GM12878 (cell line): ENCODE measurements at regions not wholly inside any gene's neighbourhood (a gene's known extent, or its start where the extent isn't known, plus 50 kb on each side); places are given as distances from the start of the nearest gene placed in this dataset.

Experiments used
- ATAC-seq: fragments of 200-7000 bp; cut with Tn5 transposase; 3 replicates; pipeline ENCODE4 v1.9.1; 2020; ENCODE audit warnings: mild to moderate bottlenecking, moderate library complexity
- BruUV-seq: library from RNA; stranded (reverse); fragments of 400-500 nt; replicated peaks from 2 replicates; lab custom pipeline; 2021; lab: Mats Ljungman, UMichigan
- CTCF ChIA-PET: fragments of 300-600 bp; sonication (Branson Sonifier 250); formaldehyde crosslinking; extraction: SDS; loops from one replicate; lab custom pipeline; 2021; ENCODE audit warnings: inconsistent platforms; lab: Yijun Ruan, JAX
- POLR2A ChIA-PET: fragments of 350-600 bp; formaldehyde crosslinking; extraction: SDS; loops from one replicate; lab custom pipeline; 2021; ENCODE audit warnings: inconsistent platforms; lab: Charles Lee
- RAD21 ChIA-PET: fragments of 300-600 bp; sonication (Branson Sonifier 250); formaldehyde crosslinking; loops from one replicate; lab custom pipeline; 2023; ENCODE audit warnings: antibody characterized with exemption; ENCODE audit not compliant: unreplicated experiment; lab: Charles Lee
- SMC1A ChIA-PET: fragments of 300-600 bp; sonication (Branson Sonifier 250); formaldehyde crosslinking; loops from one replicate; lab custom pipeline; 2023; ENCODE audit not compliant: unreplicated experiment, uncharacterized antibody; lab: Charles Lee
- DNase-seq: peaks from one replicate; pipeline ENCODE4 v3.0.0-alpha.2; 2011; ENCODE audit warnings: low read depth, low spot score
- FAIRE-seq: peaks from 3 replicates; lab custom pipeline; 2011; peaks lifted over from hg19 to GRCh38; lab: Jason Lieb, UNC
- H2AFZ ChIP-seq: 2 replicates; pipeline ENCODE4 v1.6.0; 2011; ENCODE audit warnings: low read depth, low read length, control low read depth; ENCODE audit not compliant: control insufficient read depth
- H3K27ac ChIP-seq: 2 replicates; pipeline ENCODE4 v1.5.1; 2011; ENCODE audit warnings: control low read depth; ENCODE audit not compliant: control insufficient read depth, insufficient read depth
- H3K27me3 ChIP-seq, 2 experiments: replicated peaks in 1 of 2; 2 replicates each; pipeline versions ENCODE4 v1.6.0 to v1.6.1; 2011; ENCODE audit warnings: low read length in 1 of 2; ENCODE audit not compliant: control insufficient read depth in 2 of 2, insufficient read depth in 2 of 2
- H3K36me3 ChIP-seq, 2 experiments: 2 replicates each; pipeline ENCODE4 v1.5.1; 2011; ENCODE audit warnings: low read length in 1 of 2; ENCODE audit not compliant: control insufficient read depth in 2 of 2, insufficient read depth in 2 of 2
- H3K4me1 ChIP-seq: 2 replicates; pipeline ENCODE4 v1.6.1; 2011; ENCODE audit warnings: mild to moderate bottlenecking, low read length, moderate library complexity, mixed read lengths; ENCODE audit not compliant: control insufficient read depth, insufficient read depth
- H3K4me2 ChIP-seq: 2 replicates; pipeline ENCODE4 v1.6.0; 2011; ENCODE audit warnings: control low read depth; ENCODE audit not compliant: control insufficient read depth, insufficient read depth
- H3K4me3 ChIP-seq: fragments of 200-600 bp; sonication (generic); 2 replicates; pipeline ENCODE4 v1.5.1; 2016
- H3K79me2 ChIP-seq: 2 replicates; pipeline ENCODE4 v1.6.0; 2011; ENCODE audit warnings: low read length; ENCODE audit not compliant: control insufficient read depth, insufficient read depth
- H3K9ac ChIP-seq: 2 replicates; pipeline ENCODE4 v1.8.0; 2011; ENCODE audit warnings: low read length, control low read depth, mixed read lengths; ENCODE audit not compliant: control insufficient read depth, insufficient read depth
- H3K9me3 ChIP-seq: replicated peaks from 3 replicates; pipeline ENCODE4 v1.5.1; 2011; ENCODE audit warnings: mild to moderate bottlenecking, low read length; ENCODE audit not compliant: control insufficient read depth, insufficient read depth
- H4K20me1 ChIP-seq: 2 replicates; pipeline ENCODE4 v1.6.0; 2011; ENCODE audit not compliant: control insufficient read depth, insufficient read depth
- CREB1 ChIP-seq: IDR thresholded peaks from 2 replicates; pipeline ENCODE4 v1.6.1; 2012; ENCODE audit warnings: low read depth, mild to moderate bottlenecking, inconsistent platforms
- CTCF ChIP-seq, 3 experiments: IDR thresholded peaks in 2 of 3; conservative IDR thresholded peaks in 1 of 3; 2 replicates each; pipeline ENCODE4 v1.5.1; 2011; ENCODE audit warnings: low read depth in 3 of 3, low read length in 3 of 3, mild to moderate bottlenecking in 3 of 3, control low read depth in 2 of 3, moderate library complexity in 2 of 3, inconsistent platforms in 1 of 3, mixed read lengths in 1 of 3; ENCODE audit not compliant: control insufficient read depth in 2 of 3, insufficient read depth in 1 of 3; ENCODE audit errors: extremely low read depth in 1 of 3
- IRF4 ChIP-seq: IDR thresholded peaks from 2 replicates; pipeline ENCODE4 v1.6.1; 2011; ENCODE audit warnings: low read depth, low read length
- NFYB ChIP-seq: IDR thresholded peaks from 2 replicates; pipeline ENCODE4 v1.6.1; 2011; ENCODE audit warnings: low read depth, mild to moderate bottlenecking, low read length, improper control_type of control experiment, moderate library complexity; ENCODE audit not compliant: insufficient read depth
- SMC3 ChIP-seq: IDR thresholded peaks from 2 replicates; pipeline ENCODE4 v1.6.1; 2011; ENCODE audit warnings: low read length, improper control_type of control experiment, borderline replicate concordance
- WGBS: methylation state at CpG from one replicate; pipeline ENCODE4 v1.1.6; 2016; ENCODE audit warnings: low lambda C conversion rate; ENCODE audit not compliant: insufficient replicate concordance, insufficient coverage; ENCODE audit errors: missing lambda C conversion rate; 5-methylcytosine and 5-hydroxymethylcytosine counted together
- in situ Hi-C: fragments of 300-500 bp; cut with MboI; formaldehyde crosslinking; loops from 9 replicates; pipeline ENCODE4 v1.14.3; 2018; ENCODE audit warnings: mixed read lengths
- intact Hi-C: fragments of 100-400 bp; cut with micrococcal nuclease; formaldehyde crosslinking; loops from one replicate; pipeline ENCODE4 v1.14.2; 2022; ENCODE audit not compliant: unreplicated experiment

GRCh38 chr14:96663491-96664067, 133.6 kb upstream of the VRK1 start:
- in situ Hi-C loops (no loop called here), intact Hi-C loops (no loop called here)
- no peaks in the 10 kb centered on the region for H3K36me3 ChIP-seq
- H3K4me2 ChIP-seq = no peak overlapping the region
- TF ChIP-seq NFYB (peak; percentile 81), IRF4 (no peak)
- ChIA-PET RAD21 (no interaction called here), POLR2A (no interaction called here), SMC1A (interaction anchor here (0.6 kb wide), 1 partner anchor 1461 kb away, joined by 3 read pairs; no protein-coding TSS in a partner anchor), CTCF (interaction anchor here (0.8 to 1.2 kb wide), 3 partner anchors 87 to 98 kb away, joined by 3 to 4 read pairs (median 3); no protein-coding TSS in a partner anchor)
- FAIRE-seq (no peak), ATAC-seq (no peak), DNase-seq (no peak)
- no peaks in the 10 kb centered on the region; the same call in 2 of the 3 replicates for H3K9me3 ChIP-seq
- no peak overlapping the region for H3K27ac ChIP-seq
- H3K9ac ChIP-seq = no peak overlapping the region
- 61% methylated on average over 10 of the region's 10 CpGs for WGBS
- H3K4me1 ChIP-seq = no peaks in the 10 kb centered on the region; the same call in 1 of the 2 replicates
- H3K79me2 ChIP-seq = no peaks in the 10 kb centered on the region
- no TSS peak for BruUV-seq
- H3K4me3 ChIP-seq = no peak overlapping the region
- no peak overlapping the region for H2AFZ ChIP-seq
- no peaks in the 10 kb centered on the region for H3K27me3 ChIP-seq
- no peaks in the 10 kb centered on the region for H4K20me1 ChIP-seq

- Histone ChIP-seq H3K79me2 (no peaks in the 10 kb centered on the region), H3K36me3 (no peaks in the 10 kb centered on the region), H3K9ac (no peak overlapping the region), H3K4me1 (no peaks in the 10 kb centered on the region), H3K4me3 (no peak overlapping the region), H3K9me3 (no peaks in the 10 kb centered on the region; the same call in 2 of the 3 replicates), H3K27me3 (no peaks in the 10 kb centered on the region; a peak in 1 of 4 replicates), H2AFZ (no peak overlapping the region), H3K27ac (no peak overlapping the region), H4K20me1 (no peaks in the 10 kb centered on the region), H3K4me2 (no peak overlapping the region)
- DNase-seq = no peak
- ChIA-PET RAD21 (interaction anchor here (1.5 kb wide), 1 partner anchor 74 kb away, joined by 3 read pairs; no protein-coding TSS in a partner anchor), SMC1A (interaction anchor here (1.1 to 1.2 kb wide), 2 partner anchors 45 to 188 kb away, joined by 3 read pairs; no protein-coding TSS in a partner anchor), POLR2A (no interaction called here), CTCF (interaction anchor here (0.8 to 1.3 kb wide), 4 partner anchors 10 to 255 kb away, joined by 3 to 5 read pairs (median 4); no protein-coding TSS in a partner anchor)
- no peak for TF ChIP-seq CREB1
- peak; percentile 11; the same call in 1 of the 2 replicates for TF ChIP-seq SMC3
- peak in 1 of 3 experiments; percentile 17; a peak in 1 of 6 replicates for TF ChIP-seq CTCF (IDR thresholded peaks at IDR 0.05 in 2 of 3, conservative IDR thresholded peaks at IDR 0.05 in 1 of 3; ENCODE audit: control insufficient read depth in 2 of 3, extremely low read depth in 1 of 3, insufficient read depth in 1 of 3, low read depth in 3 of 3, low read length in 3 of 3)
- no TSS peak for BruUV-seq
- FAIRE-seq = no peak
- 14% methylated on average over 6 of the region's 6 CpGs for WGBS
- in situ Hi-C loops = no loop called here
- ATAC-seq = peak; percentile 51; the same call in 2 of the 3 replicates
- intact Hi-C loops = loop anchor here (1.0 kb wide), 1 partner anchor 82 kb away; no protein-coding TSS in a partner anchor
Measured at GRCh38 chr14:96666088-96666487, 131.1 kb upstream of the VRK1 start.
